ENCODE measurements at regions not wholly inside any gene's neighbourhood (a gene's known extent, or its start where the extent isn't known, plus 50 kb on each side); places are given as distances from the start of the nearest gene placed in this dataset.

GRCh38 chr5:104421431-104421830 is 858.8 kb upstream of the NUDT12 start:
- no peak overlapping the region for H3K27ac ChIP-seq (ENCODE audit: low read depth, low read length, poor library complexity, severe bottlenecking)
- no peaks in the 10 kb centered on the region for H3K36me3 ChIP-seq (ENCODE audit: insufficient read depth, low read length, poor library complexity, severe bottlenecking)
- TF ChIP-seq EZH2 (IDR thresholded peaks at IDR 0.05; ENCODE audit: borderline replicate concordance, low read depth, low read length, poor library complexity, severe bottlenecking): no peak
- TF ChIP-seq CTCF (conservative IDR thresholded peaks at IDR 0.05; ENCODE audit: low read depth, low read length): no peak
- H3K27me3 ChIP-seq (replicated peaks; ENCODE audit: insufficient read depth, low read depth, low read length, poor library complexity): no peaks in the 10 kb centered on the region
- intact Hi-C loops (cut with micrococcal nuclease; ENCODE audit: unreplicated experiment): no loop called here
- ChIA-PET CTCF (no interaction called here), POLR2A (ENCODE audit: low non-redundant PET) (no interaction called here)
- H3K4me1 ChIP-seq (ENCODE audit: insufficient read depth, low read length, poor library complexity, severe bottlenecking): no peaks in the 10 kb centered on the region
- DNase-seq (ENCODE audit: low spot score): no peak
- H3K9me3 ChIP-seq (ENCODE audit: low read depth, low read length, poor library complexity, severe bottlenecking): no peaks in the 10 kb centered on the region
- H3K4me3 ChIP-seq (ENCODE audit: low read depth, low read length, poor library complexity, severe bottlenecking): no peak overlapping the region
- no TSS peak for BruUV-seq (replicated peaks)

GRCh38 chr5:104418056-104418455 is 855.5 kb upstream of the NUDT12 start:
- Histone ChIP-seq H3K27ac (ENCODE audit: low read depth, low read length, poor library complexity, severe bottlenecking) (no peak overlapping the region), H3K36me3 (ENCODE audit: insufficient read depth, low read length, poor library complexity, severe bottlenecking) (no peaks in the 10 kb centered on the region), H3K4me3 (ENCODE audit: low read depth, low read length, poor library complexity, severe bottlenecking) (no peak overlapping the region), H3K27me3 (replicated peaks; ENCODE audit: insufficient read depth, low read depth, low read length, poor library complexity) (no peaks in the 10 kb centered on the region), H3K4me1 (ENCODE audit: insufficient read depth, low read length, poor library complexity, severe bottlenecking) (no peaks in the 10 kb centered on the region), H3K9me3 (ENCODE audit: low read depth, low read length, poor library complexity, severe bottlenecking) (no peaks in the 10 kb centered on the region)
- DNase-seq (ENCODE audit: low spot score): no peak
- no TSS peak for BruUV-seq (replicated peaks)
- ChIA-PET CTCF (no interaction called here), POLR2A (ENCODE audit: low non-redundant PET) (no interaction called here)
- no peak for TF ChIP-seq CTCF (conservative IDR thresholded peaks at IDR 0.05; ENCODE audit: low read depth, low read length)
- TF ChIP-seq EZH2 (IDR thresholded peaks at IDR 0.05; ENCODE audit: borderline replicate concordance, low read depth, low read length, poor library complexity, severe bottlenecking): no peak
- intact Hi-C loops (cut with micrococcal nuclease; ENCODE audit: unreplicated experiment): no loop called here

GRCh38 chr5:104412649-104413240 is 850.2 kb upstream of the NUDT12 start:
- CTCF ChIA-PET: interaction anchor here (0.6 to 1.0 kb wide), 3 partner anchors 51 to 604 kb away, joined by 3 to 4 read pairs (median 3); no protein-coding TSS in a partner anchor
- DNase-seq (ENCODE audit: low spot score): peak; percentile 75
- Histone ChIP-seq H3K4me1 (ENCODE audit: insufficient read depth, low read length, poor library complexity, severe bottlenecking) (no peaks in the 10 kb centered on the region), H3K9me3 (ENCODE audit: low read depth, low read length, poor library complexity, severe bottlenecking) (no peaks in the 10 kb centered on the region), H3K27me3 (replicated peaks; ENCODE audit: insufficient read depth, low read depth, low read length, poor library complexity) (no peaks in the 10 kb centered on the region), H3K4me3 (ENCODE audit: low read depth, low read length, poor library complexity, severe bottlenecking) (no peak overlapping the region), H3K27ac (ENCODE audit: low read depth, low read length, poor library complexity, severe bottlenecking) (no peak overlapping the region), H3K36me3 (ENCODE audit: insufficient read depth, low read length, poor library complexity, severe bottlenecking) (no peaks in the 10 kb centered on the region)
- no TSS peak for BruUV-seq (replicated peaks)
- no peak for TF ChIP-seq EZH2 (IDR thresholded peaks at IDR 0.05; ENCODE audit: borderline replicate concordance, low read depth, low read length, poor library complexity, severe bottlenecking)
- peak; percentile 82 for TF ChIP-seq CTCF (conservative IDR thresholded peaks at IDR 0.05; ENCODE audit: low read depth, low read length)
- intact Hi-C loops (cut with micrococcal nuclease; ENCODE audit: unreplicated experiment): no loop called here
- POLR2A ChIA-PET (ENCODE audit: low non-redundant PET): no interaction called here

Measured in A673 (cell line).